BJ (cell line): ENCODE measurements at regions not wholly inside any gene's neighbourhood (a gene's known extent, or its start where the extent isn't known, plus 50 kb on each side); places are given as distances from the start of the nearest gene placed in this dataset.

Source experiments
- CTCF ChIA-PET: fragments of 350-600 bp; formaldehyde crosslinking; extraction: SDS; loops from one replicate; lab custom pipeline; 2021; ENCODE audit warnings: antibody characterized with exemption, inconsistent platforms; lab: Yijun Ruan, JAX
- POLR2A ChIA-PET: fragments of 300-600 bp; sonication (Branson Sonifier 250); formaldehyde crosslinking; extraction: SDS; loops from one replicate; lab custom pipeline; 2021; ENCODE audit warnings: antibody characterized with exemption; lab: Charles Lee
- DNase-seq: peaks from one replicate; pipeline ENCODE4 v3.0.0-alpha.2; 2011; ENCODE audit warnings: low read depth
- H3K27me3 ChIP-seq: 2 replicates; pipeline ENCODE4 v1.6.0; 2011; ENCODE audit warnings: low read length; ENCODE audit not compliant: control insufficient read depth, insufficient read depth
- H3K36me3 ChIP-seq: 2 replicates; pipeline ENCODE4 v1.5.1; 2011; ENCODE audit warnings: low read length; ENCODE audit not compliant: control insufficient read depth, insufficient read depth
- H3K4me3 ChIP-seq: 2 replicates; pipeline ENCODE4 v1.5.1; 2011; ENCODE audit warnings: low read depth, mild to moderate bottlenecking, control low read depth, low read length
- CTCF ChIP-seq: IDR thresholded peaks from 2 replicates; pipeline ENCODE4 v1.5.1; 2011; ENCODE audit warnings: low read depth, mild to moderate bottlenecking, control low read depth, inconsistent platforms, low read length, moderate library complexity; ENCODE audit not compliant: insufficient read depth

- POLR2A ChIA-PET, result no interaction called here
- Histone ChIP-seq H3K27me3 (no peaks in the 10 kb centered on the region), H3K36me3 (no peaks in the 10 kb centered on the region), H3K4me3 (no peak overlapping the region)
- no peak for DNase-seq
- CTCF ChIA-PET, result no interaction called here
- no peak for TF ChIP-seq CTCF
Observed at GRCh38 chr4:35700663-35701062, 543.7 kb downstream of the ARAP2 start.

GRCh38 chr4:35709080-35709479, 535.2 kb downstream of the ARAP2 start:
- ChIA-PET CTCF (no interaction called here), POLR2A (no interaction called here)
- TF ChIP-seq CTCF, result no peak

GRCh38 chr4:35710343-35710742, 534.0 kb downstream of the ARAP2 start:
- no peak overlapping the region for H3K4me3 ChIP-seq
- CTCF ChIA-PET, result no interaction called here
- POLR2A ChIA-PET, result no interaction called here
- H3K36me3 ChIP-seq, result no peaks in the 10 kb centered on the region
- H3K27me3 ChIP-seq, result no peaks in the 10 kb centered on the region
- no peak for DNase-seq
- TF ChIP-seq CTCF, result no peak

More at GRCh38 chr4:35709080-35709479, 535.2 kb downstream of the ARAP2 start:
- H3K36me3 ChIP-seq, result no peaks in the 10 kb centered on the region
- no peaks in the 10 kb centered on the region for H3K27me3 ChIP-seq
- DNase-seq, result no peak
- H3K4me3 ChIP-seq, result no peak overlapping the region

- H3K27me3 ChIP-seq, result no peaks in the 10 kb centered on the region
- ChIA-PET CTCF (no interaction called here), POLR2A (no interaction called here)
- DNase-seq, result no peak
- no peak for TF ChIP-seq CTCF
- H3K36me3 ChIP-seq, result no peaks in the 10 kb centered on the region
- H3K4me3 ChIP-seq, result no peak overlapping the region
Observed at GRCh38 chr4:35711127-35711526, 533.2 kb downstream of the ARAP2 start.

- POLR2A ChIA-PET, result no interaction called here
Observed at GRCh38 chr4:35723973-35724372, 520.3 kb downstream of the ARAP2 start.

More at GRCh38 chr4:35723973-35724372, 520.3 kb downstream of the ARAP2 start:
- no peak for DNase-seq
- CTCF ChIA-PET, result no interaction called here
- Histone ChIP-seq H3K4me3 (no peak overlapping the region), H3K27me3 (no peaks in the 10 kb centered on the region), H3K36me3 (no peaks in the 10 kb centered on the region)
- no peak for TF ChIP-seq CTCF
